Liver (tissue), 8 donors: ENCODE measurements at regions not wholly inside any gene's neighbourhood (a gene's known extent, or its start where the extent isn't known, plus 50 kb on each side); places are given as distances from the start of the nearest gene placed in this dataset.

Source experiments
- DNase-seq: peaks from one replicate; pipeline ENCODE4 v3.0.0-alpha.2; 2017; ENCODE audit warnings: low spot score
- H3K27ac ChIP-seq, 2 donors: one replicate each; pipeline ENCODE4 v1.7.0; 2013; ENCODE audit warnings: inconsistent platforms in 2 of 2, low read length in 2 of 2, control low read depth in 1 of 2, low read depth in 1 of 2, mild to moderate bottlenecking in 1 of 2
- H3K27me3 ChIP-seq, 4 donors: one replicate each; pipeline versions ENCODE4 v1.6.1 to v1.7.0; 2013; ENCODE audit warnings: low read length in 3 of 4, inconsistent platforms in 1 of 4, mild to moderate bottlenecking in 1 of 4, moderate library complexity in 1 of 4; ENCODE audit not compliant: control insufficient read depth in 4 of 4, insufficient read depth in 4 of 4
- H3K36me3 ChIP-seq, 4 donors: one replicate each; pipeline versions ENCODE4 v1.6.1 to v1.7.0; 2013; ENCODE audit warnings: low read length in 3 of 4, mild to moderate bottlenecking in 3 of 4, low read depth in 1 of 4, moderate library complexity in 1 of 4; ENCODE audit not compliant: control insufficient read depth in 4 of 4, insufficient read depth in 3 of 4
- H3K4me1 ChIP-seq, 4 donors: one replicate each; pipeline versions ENCODE4 v1.6.1 to v1.7.0; 2013; ENCODE audit warnings: low read length in 3 of 4, mild to moderate bottlenecking in 3 of 4, moderate library complexity in 1 of 4; ENCODE audit not compliant: control insufficient read depth in 4 of 4, insufficient read depth in 4 of 4
- H3K4me3 ChIP-seq, 3 donors: one replicate each; pipeline versions ENCODE4 v1.6.1 to v1.7.0; 2013; ENCODE audit warnings: low read length in 3 of 3, control low read depth in 1 of 3, low read depth in 1 of 3, mild to moderate bottlenecking in 1 of 3
- H3K9ac ChIP-seq, 2 donors: one replicate each; pipeline ENCODE4 v1.7.0; 2013; ENCODE audit warnings: low read length in 2 of 2, mild to moderate bottlenecking in 2 of 2, moderate library complexity in 2 of 2, control low read depth in 1 of 2, low read depth in 1 of 2
- H3K9me3 ChIP-seq, 4 donors: one replicate each; pipeline versions ENCODE4 v1.6.1 to v1.7.0; 2013; ENCODE audit warnings: low read length in 3 of 4; ENCODE audit not compliant: control insufficient read depth in 4 of 4
- ATF3 ChIP-seq: IDR thresholded peaks from 2 replicates; pipeline ENCODE4 v1.6.1; 2016; ENCODE audit warnings: antibody characterized with exemption
- CTCF ChIP-seq: fragments of 150-350 bp; IDR thresholded peaks from 2 replicates; pipeline ENCODE4 v1.5.1; 2017; ENCODE audit warnings: improper control_type of control experiment, low read depth, low read length; ENCODE audit not compliant: missing input control
- EGR1 ChIP-seq, 2 donors: IDR thresholded peaks; 2 replicates each; pipeline ENCODE4 v1.6.1; 2016 to 2018; ENCODE audit warnings: antibody characterized with exemption in 2 of 2, low read depth in 2 of 2
- FOXA1 ChIP-seq: IDR thresholded peaks from 2 replicates; pipeline ENCODE4 v1.6.1; 2016; ENCODE audit warnings: antibody characterized with exemption
- FOXA2 ChIP-seq: IDR thresholded peaks from 2 replicates; pipeline ENCODE4 v1.6.1; 2016; ENCODE audit warnings: antibody characterized with exemption
- GABPA ChIP-seq, 2 donors: IDR thresholded peaks in 1 of 2; conservative IDR thresholded peaks in 1 of 2; 2 replicates each; pipeline ENCODE4 v1.6.1; 2016; ENCODE audit warnings: antibody characterized with exemption in 2 of 2, mild to moderate bottlenecking in 1 of 2, moderate library complexity in 1 of 2
- HNF4A ChIP-seq, 2 donors: conservative IDR thresholded peaks; 2 replicates each; pipeline ENCODE4 v1.6.1; 2016; ENCODE audit warnings: antibody characterized with exemption in 2 of 2, mild to moderate bottlenecking in 2 of 2
- HNF4G ChIP-seq: IDR thresholded peaks from 2 replicates; pipeline ENCODE4 v1.6.1; 2016; ENCODE audit warnings: antibody characterized with exemption
- JUND ChIP-seq, 2 donors: IDR thresholded peaks; 2 replicates each; pipeline ENCODE4 v1.6.1; 2016; ENCODE audit warnings: antibody characterized with exemption in 2 of 2
- MAX ChIP-seq: IDR thresholded peaks from 2 replicates; pipeline ENCODE4 v1.6.1; 2016; ENCODE audit warnings: antibody characterized with exemption
- NR2F2 ChIP-seq: IDR thresholded peaks from 2 replicates; pipeline ENCODE4 v1.6.1; 2016; ENCODE audit warnings: antibody characterized with exemption
- RAD21 ChIP-seq, 2 donors: IDR thresholded peaks; 2 replicates each; pipeline ENCODE4 v1.6.1; 2016; ENCODE audit warnings: antibody characterized with exemption in 2 of 2, mild to moderate bottlenecking in 2 of 2
- REST ChIP-seq: IDR thresholded peaks from 2 replicates; pipeline ENCODE4 v1.6.1; 2016; ENCODE audit warnings: antibody characterized with exemption, mild to moderate bottlenecking
- RXRA ChIP-seq, 2 donors: IDR thresholded peaks; 2 replicates each; pipeline ENCODE4 v1.6.1; 2017 to 2018; ENCODE audit warnings: antibody characterized with exemption in 2 of 2, mild to moderate bottlenecking in 1 of 2
- SP1 ChIP-seq: IDR thresholded peaks from 2 replicates; pipeline ENCODE4 v1.6.1; 2018; ENCODE audit warnings: antibody characterized with exemption, mild to moderate bottlenecking
- TAF1 ChIP-seq: conservative IDR thresholded peaks from 2 replicates; pipeline ENCODE4 v1.6.1; 2016; ENCODE audit warnings: antibody characterized with exemption, mild to moderate bottlenecking
- YY1 ChIP-seq: IDR thresholded peaks from 2 replicates; pipeline ENCODE4 v1.6.1; 2016; ENCODE audit warnings: antibody characterized with exemption, mild to moderate bottlenecking
- ZBTB33 ChIP-seq: IDR thresholded peaks from 2 replicates; pipeline ENCODE4 v1.6.1; 2016; ENCODE audit warnings: antibody characterized with exemption
- WGBS: extraction: QIAGEN DNeasy Blood & Tissue Kit; methylation state at CpG from one replicate; pipeline ENCODE4 v1.1.7; 2013; 5-methylcytosine and 5-hydroxymethylcytosine counted together
- donor health status: healthy.
- donor health status: healthy.
- donor health status: healthy.
- donor health status: healthy.
- donor health status: healthy.

- Histone ChIP-seq H3K9me3 (no peaks in the 10 kb centered on the region), H3K27ac (no peak overlapping the region), H3K4me1 (no peaks in the 10 kb centered on the region), H3K27me3 (peaks cover 0 to 4% (median 0%) of the 10 kb centered on the region in 4 donors), H3K9ac (no peak overlapping the region), H3K36me3 (no peaks in the 10 kb centered on the region), H3K4me3 (no peak overlapping the region)
- DNase-seq = no peak
- TF ChIP-seq RAD21 (IDR thresholded peaks at IDR 0.05) (no peak), HNF4A (conservative IDR thresholded peaks at IDR 0.05) (no peak), MAX (no peak), FOXA1 (no peak), HNF4G (no peak), SP1 (no peak), TAF1 (no peak), RXRA (IDR thresholded peaks at IDR 0.05) (no peak), NR2F2 (no peak), FOXA2 (no peak), JUND (IDR thresholded peaks at IDR 0.05) (no peak), REST (no peak), ZBTB33 (no peak), EGR1 (IDR thresholded peaks at IDR 0.05; ENCODE audit: low read depth in 2 of 2) (no peak), YY1 (no peak), GABPA (IDR thresholded peaks at IDR 0.05 in 1 of 2, conservative IDR thresholded peaks at IDR 0.05 in 1 of 2) (no peak), ATF3 (no peak), CTCF (no peak)
Measured at GRCh38 chr5:162242416-162242815, 174.8 kb downstream of the GABRG2 start.

GRCh38 chr5:162243651-162244050, 176.1 kb downstream of the GABRG2 start:
- no peaks in the 10 kb centered on the region for H3K9me3 ChIP-seq
- H3K9ac ChIP-seq = no peak overlapping the region
- 52% methylated on average over 3 of the region's 3 CpGs for WGBS
- TF ChIP-seq GABPA (IDR thresholded peaks at IDR 0.05 in 1 of 2, conservative IDR thresholded peaks at IDR 0.05 in 1 of 2) = no peak
- TF ChIP-seq MAX = no peak
- no peak for TF ChIP-seq HNF4G
- TF ChIP-seq JUND (IDR thresholded peaks at IDR 0.05) = no peak
- no peak for TF ChIP-seq REST
- no peak for TF ChIP-seq ZBTB33
- TF ChIP-seq RAD21 (IDR thresholded peaks at IDR 0.05) = no peak

More at GRCh38 chr5:162243651-162244050, 176.1 kb downstream of the GABRG2 start:
- Histone ChIP-seq H3K4me1 (no peaks in the 10 kb centered on the region), H3K27ac (no peak overlapping the region), H3K4me3 (no peak overlapping the region), H3K27me3 (peaks cover 0 to 9% (median 0%) of the 10 kb centered on the region in 4 donors), H3K36me3 (no peaks in the 10 kb centered on the region)
- no peak for DNase-seq
